ENCODE measurements at regions not wholly inside any gene's neighbourhood (a gene's known extent, or its start where the extent isn't known, plus 50 kb on each side); places are given as distances from the start of the nearest gene placed in this dataset.

DNA sequence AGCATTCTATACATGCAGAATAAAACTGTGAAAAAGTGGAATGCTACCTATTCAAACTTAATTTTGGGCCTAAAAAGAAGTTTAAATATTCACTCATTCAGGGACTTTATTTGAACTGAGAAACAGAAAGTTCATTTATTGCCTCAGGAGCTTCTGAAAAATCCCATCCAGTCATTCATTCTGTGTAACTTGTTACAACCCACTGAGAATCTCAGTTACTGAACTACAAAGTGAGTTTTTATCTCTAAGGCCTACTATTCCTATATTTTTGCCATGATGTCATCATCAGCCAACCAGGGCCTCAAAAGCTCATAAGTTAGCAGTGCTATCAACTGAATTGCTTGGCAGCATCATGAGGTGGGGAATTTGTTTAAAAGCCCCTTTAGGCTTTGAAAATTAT lies 98.0 kb upstream of the BOC start:
- Histone ChIP-seq H3K4me1 (no peaks in the 10 kb centered on the region), H3K27me3 (no peaks in the 10 kb centered on the region), H3K4me3 (no peak overlapping the region), H3K36me3 (no peaks in the 10 kb centered on the region), H3K27ac (no peak overlapping the region), H3K9me3 (no peaks in the 10 kb centered on the region)
- intact Hi-C loops (cut with DNase I) = no loop called here
- ATAC-seq (no peak), DNase-seq (no peak)
- no peak for TF ChIP-seq POLR2A (IDR thresholded peaks at IDR 0.05)
- TF ChIP-seq, protein P1, sequence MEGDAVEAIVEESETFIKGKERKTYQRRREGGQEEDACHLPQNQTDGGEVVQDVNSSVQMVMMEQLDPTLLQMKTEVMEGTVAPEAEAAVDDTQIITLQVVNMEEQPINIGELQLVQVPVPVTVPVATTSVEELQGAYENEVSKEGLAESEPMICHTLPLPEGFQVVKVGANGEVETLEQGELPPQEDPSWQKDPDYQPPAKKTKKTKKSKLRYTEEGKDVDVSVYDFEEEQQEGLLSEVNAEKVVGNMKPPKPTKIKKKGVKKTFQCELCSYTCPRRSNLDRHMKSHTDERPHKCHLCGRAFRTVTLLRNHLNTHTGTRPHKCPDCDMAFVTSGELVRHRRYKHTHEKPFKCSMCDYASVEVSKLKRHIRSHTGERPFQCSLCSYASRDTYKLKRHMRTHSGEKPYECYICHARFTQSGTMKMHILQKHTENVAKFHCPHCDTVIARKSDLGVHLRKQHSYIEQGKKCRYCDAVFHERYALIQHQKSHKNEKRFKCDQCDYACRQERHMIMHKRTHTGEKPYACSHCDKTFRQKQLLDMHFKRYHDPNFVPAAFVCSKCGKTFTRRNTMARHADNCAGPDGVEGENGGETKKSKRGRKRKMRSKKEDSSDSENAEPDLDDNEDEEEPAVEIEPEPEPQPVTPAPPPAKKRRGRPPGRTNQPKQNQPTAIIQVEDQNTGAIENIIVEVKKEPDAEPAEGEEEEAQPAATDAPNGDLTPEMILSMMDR (IDR thresholded peaks at IDR 0.05) = no peak

DNA sequence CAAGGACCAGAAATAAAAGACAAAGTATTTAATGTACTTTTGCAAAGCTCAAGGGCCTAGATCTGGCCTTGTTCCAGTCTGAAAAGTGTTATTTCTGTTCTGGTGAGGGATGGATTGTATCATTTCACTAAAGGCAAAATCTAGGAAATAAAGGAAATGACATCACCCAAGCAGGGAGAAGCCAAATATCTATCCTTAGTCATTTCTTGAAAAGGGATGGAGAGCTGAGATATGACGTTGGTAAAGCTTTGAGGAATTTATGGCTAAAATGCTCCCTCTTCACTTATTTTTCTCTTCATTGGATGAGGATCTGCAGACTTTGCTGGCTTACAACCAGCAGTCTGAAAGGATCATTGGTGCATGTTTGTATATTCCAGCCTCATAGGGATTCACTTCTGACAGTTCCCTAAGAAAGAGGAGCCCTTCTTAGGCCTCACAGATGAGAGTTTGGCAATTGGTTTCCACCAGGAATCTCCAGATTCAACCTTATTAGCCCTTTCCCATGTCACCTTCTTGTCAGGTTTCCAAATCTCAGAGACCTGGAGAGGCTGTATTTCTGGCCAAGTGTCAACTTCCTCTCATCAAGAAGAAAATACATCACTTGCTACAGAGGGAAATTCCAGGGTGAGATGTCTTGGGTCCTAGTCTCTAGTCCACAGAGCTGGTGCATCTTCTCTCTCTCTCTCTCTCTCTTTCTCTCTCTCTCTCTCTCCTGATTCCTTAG lies 93.7 kb upstream of the BOC start:
- intact Hi-C loops (cut with DNase I) = no loop called here
- ATAC-seq = no peak
- no peak for TF ChIP-seq POLR2A (IDR thresholded peaks at IDR 0.05)
- TF ChIP-seq, protein P1 (IDR thresholded peaks at IDR 0.05) = no peak
- DNase-seq = no peak
- Histone ChIP-seq H3K36me3 (no peaks in the 10 kb centered on the region), H3K9me3 (no peaks in the 10 kb centered on the region), H3K4me3 (no peak overlapping the region), H3K27me3 (no peaks in the 10 kb centered on the region), H3K4me1 (no peaks in the 10 kb centered on the region), H3K27ac (no peak overlapping the region)
- WGBS (ENCODE audit: insufficient coverage, low coverage, low lambda C conversion rate, missing lambda C conversion rate) = 77% methylated on average over 1 of the region's 1 CpG

GRCh38 chr3:113118336-113118735 lies 93.0 kb upstream of the BOC start:
- no peaks in the 10 kb centered on the region for H3K4me1 ChIP-seq
- no peaks in the 10 kb centered on the region for H3K9me3 ChIP-seq
- TF ChIP-seq POLR2A (IDR thresholded peaks at IDR 0.05) = no peak
- TF ChIP-seq, protein P1 (IDR thresholded peaks at IDR 0.05) = no peak
- no peak overlapping the region for H3K4me3 ChIP-seq
- no peaks in the 10 kb centered on the region for H3K36me3 ChIP-seq
- intact Hi-C loops (cut with DNase I) = no loop called here
- DNase-seq (no peak), ATAC-seq (no peak)
- H3K27ac ChIP-seq = no peak overlapping the region
- WGBS (ENCODE audit: insufficient coverage, low coverage, low lambda C conversion rate, missing lambda C conversion rate) = 100% methylated on average over 1 of the region's 1 CpG
- no peaks in the 10 kb centered on the region for H3K27me3 ChIP-seq

DNA sequence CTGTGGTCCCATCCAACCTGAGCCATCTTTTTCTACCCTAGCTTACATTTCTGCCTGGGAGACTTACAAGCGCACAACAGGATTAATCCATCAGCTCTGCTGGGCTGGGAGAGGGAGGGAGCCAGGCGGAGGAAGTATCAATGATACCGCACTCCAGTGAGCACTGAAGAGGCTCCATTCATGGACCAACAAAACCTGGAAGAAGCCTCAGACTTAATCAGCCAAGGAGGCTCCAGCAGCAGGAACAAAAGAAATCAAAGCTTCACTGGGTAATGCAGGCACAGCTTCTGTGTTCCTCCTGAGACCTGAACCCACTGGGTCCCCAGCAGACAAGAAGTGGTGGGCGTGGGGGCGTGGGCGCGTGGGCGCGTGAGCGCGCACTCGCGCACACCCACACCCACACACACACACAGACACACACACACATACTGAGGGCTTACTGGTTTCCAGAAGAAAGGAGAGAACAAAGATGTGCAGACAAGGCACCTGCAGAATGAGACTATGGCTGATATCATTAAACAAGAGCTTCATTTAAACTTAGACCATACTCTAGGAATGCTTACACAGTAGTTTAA lies 87.0 kb upstream of the BOC start:
- Histone ChIP-seq H3K36me3 (no peaks in the 10 kb centered on the region), H3K27me3 (no peaks in the 10 kb centered on the region), H3K4me1 (no peaks in the 10 kb centered on the region), H3K4me3 (no peak overlapping the region), H3K27ac (no peak overlapping the region), H3K9me3 (no peaks in the 10 kb centered on the region)
- intact Hi-C loops (cut with DNase I) = no loop called here
- no peak for DNase-seq
- ATAC-seq = no peak
- WGBS (ENCODE audit: insufficient coverage, low coverage, low lambda C conversion rate, missing lambda C conversion rate) = 88% methylated on average over 7 of the region's 13 CpGs
- no peak for TF ChIP-seq POLR2A (IDR thresholded peaks at IDR 0.05)
- TF ChIP-seq, protein P1 (IDR thresholded peaks at IDR 0.05) = no peak

Measured in right lobe of liver (tissue), 6 donors.